KMS-11 (cell line): ENCODE measurements at regions not wholly inside any gene's neighbourhood (a gene's known extent, or its start where the extent isn't known, plus 50 kb on each side); places are given as distances from the start of the nearest gene placed in this dataset.

ENCODE experiments used
- H2AFZ ChIP-seq: fragments of 200-600 bp; sonication (generic); 2 replicates; pipeline ENCODE4 v1.6.1; 2016; ENCODE audit warnings: antibody characterized with exemption, mixed run types, low read depth
- H3K27ac ChIP-seq: fragments of 200-600 bp; sonication (generic); 2 replicates; pipeline ENCODE4 v1.6.1; 2016; ENCODE audit warnings: mild to moderate bottlenecking, mixed run types
- H3K27me3 ChIP-seq: fragments of 200-600 bp; sonication (generic); 2 replicates; pipeline ENCODE4 v1.6.1; 2017; ENCODE audit warnings: mild to moderate bottlenecking, low read depth, mixed run types, moderate library complexity; ENCODE audit not compliant: insufficient read depth
- H3K36me3 ChIP-seq: fragments of 200-600 bp; sonication (generic); 2 replicates; pipeline ENCODE4 v1.6.1; 2017; ENCODE audit warnings: mild to moderate bottlenecking, mixed run types; ENCODE audit not compliant: insufficient read depth
- H3K4me1 ChIP-seq: fragments of 200-600 bp; sonication (generic); 2 replicates; pipeline ENCODE4 v1.6.1; 2016; ENCODE audit warnings: mild to moderate bottlenecking, low read depth, mixed run types; ENCODE audit not compliant: poor library complexity, severe bottlenecking
- H3K4me2 ChIP-seq: fragments of 200-600 bp; sonication (generic); 2 replicates; pipeline ENCODE4 v1.7.0; 2016; ENCODE audit warnings: mild to moderate bottlenecking, mixed run types
- H3K4me3 ChIP-seq: fragments of 200-600 bp; sonication (generic); IDR thresholded peaks from 2 replicates; pipeline ENCODE4 v1.6.1; 2017; ENCODE audit warnings: low read depth, low read length, mixed read lengths; ENCODE audit not compliant: insufficient read depth
- H3K79me2 ChIP-seq: fragments of 200-600 bp; sonication (generic); 2 replicates; pipeline ENCODE4 v1.6.1; 2016; ENCODE audit warnings: low read depth, mixed run types; ENCODE audit not compliant: insufficient read depth
- H3K9ac ChIP-seq: fragments of 200-600 bp; sonication (generic); 2 replicates; pipeline ENCODE4 v1.6.1; 2016; ENCODE audit warnings: mild to moderate bottlenecking, mixed run types
- H4K20me1 ChIP-seq: fragments of 200-600 bp; sonication (generic); 2 replicates; pipeline ENCODE4 v1.6.1; 2016; ENCODE audit warnings: mild to moderate bottlenecking, mixed run types; ENCODE audit not compliant: insufficient read depth
- CTCF ChIP-seq: fragments of 200-600 bp; sonication (generic); conservative IDR thresholded peaks from 2 replicates; pipeline ENCODE4 v1.6.1; 2017; ENCODE audit warnings: low read depth, mild to moderate bottlenecking, antibody characterized with exemption, low read length, moderate library complexity, mixed read lengths

GRCh38 chr15:98330692-98331435, 317.5 kb upstream of the IGF1R start:
- no peaks in the 10 kb centered on the region for H3K4me1 ChIP-seq
- no peak for TF ChIP-seq CTCF
- no peaks in the 10 kb centered on the region for H3K79me2 ChIP-seq
- no peak overlapping the region for H3K27ac ChIP-seq
- no peaks in the 10 kb centered on the region; the same call in 1 of the 2 replicates for H3K36me3 ChIP-seq
- no peak overlapping the region for H3K9ac ChIP-seq
- H4K20me1 ChIP-seq, result no peaks in the 10 kb centered on the region
- no peak overlapping the region for H3K4me2 ChIP-seq
- H2AFZ ChIP-seq, result no peak overlapping the region
- H3K4me3 ChIP-seq, result no peak overlapping the region
- no peaks in the 10 kb centered on the region for H3K27me3 ChIP-seq

GRCh38 chr15:98331676-98332075, 316.7 kb upstream of the IGF1R start:
- no peaks in the 10 kb centered on the region for H3K27me3 ChIP-seq
- no peak overlapping the region for H3K9ac ChIP-seq
- no peak overlapping the region for H2AFZ ChIP-seq

GRCh38 chr15:98333251-98333650, 315.1 kb upstream of the IGF1R start:
- Histone ChIP-seq H3K27ac (no peak overlapping the region), H3K4me2 (no peak overlapping the region), H3K4me3 (no peak overlapping the region), H3K9ac (no peak overlapping the region), H3K79me2 (no peaks in the 10 kb centered on the region), H3K4me1 (no peaks in the 10 kb centered on the region), H3K27me3 (no peaks in the 10 kb centered on the region), H2AFZ (no peak overlapping the region), H4K20me1 (no peaks in the 10 kb centered on the region), H3K36me3 (no peaks in the 10 kb centered on the region; the same call in 1 of the 2 replicates)
- no peak for TF ChIP-seq CTCF

More at GRCh38 chr15:98331676-98332075, 316.7 kb upstream of the IGF1R start:
- Histone ChIP-seq H3K79me2 (no peaks in the 10 kb centered on the region), H4K20me1 (no peaks in the 10 kb centered on the region), H3K4me2 (no peak overlapping the region), H3K36me3 (no peaks in the 10 kb centered on the region; the same call in 1 of the 2 replicates), H3K27ac (no peak overlapping the region), H3K4me1 (no peaks in the 10 kb centered on the region), H3K4me3 (no peak overlapping the region)
- TF ChIP-seq CTCF, result no peak

GRCh38 chr15:98342911-98343310, 305.4 kb upstream of the IGF1R start:
- H4K20me1 ChIP-seq, result no peaks in the 10 kb centered on the region
- H3K4me3 ChIP-seq, result no peak overlapping the region
- H2AFZ ChIP-seq, result no peak overlapping the region
- H3K27me3 ChIP-seq, result no peaks in the 10 kb centered on the region
- H3K9ac ChIP-seq, result no peak overlapping the region
- no peak overlapping the region for H3K4me2 ChIP-seq
- no peak for TF ChIP-seq CTCF
- no peaks in the 10 kb centered on the region for H3K4me1 ChIP-seq
- no peaks in the 10 kb centered on the region for H3K79me2 ChIP-seq
- H3K27ac ChIP-seq, result no peak overlapping the region
- no peaks in the 10 kb centered on the region for H3K36me3 ChIP-seq
